HG03045 (cell line): ENCODE measurements at regions not wholly inside any gene's neighbourhood (a gene's known extent, or its start where the extent isn't known, plus 50 kb on each side); places are given as distances from the start of the nearest gene placed in this dataset.
"Not testable (repeated sequence)": the region's sequence is repeated elsewhere in the genome, so short reads cannot be mapped to it uniquely, and the experiment has no call there.

Experiments
- ATAC-seq: cut with Tn5 transposase; IDR thresholded peaks from one replicate; pipeline ENCODE4 v1.9.1; 2021; ENCODE audit warnings: mild to moderate bottlenecking, moderate library complexity; ENCODE audit not compliant: unreplicated experiment

DNA sequence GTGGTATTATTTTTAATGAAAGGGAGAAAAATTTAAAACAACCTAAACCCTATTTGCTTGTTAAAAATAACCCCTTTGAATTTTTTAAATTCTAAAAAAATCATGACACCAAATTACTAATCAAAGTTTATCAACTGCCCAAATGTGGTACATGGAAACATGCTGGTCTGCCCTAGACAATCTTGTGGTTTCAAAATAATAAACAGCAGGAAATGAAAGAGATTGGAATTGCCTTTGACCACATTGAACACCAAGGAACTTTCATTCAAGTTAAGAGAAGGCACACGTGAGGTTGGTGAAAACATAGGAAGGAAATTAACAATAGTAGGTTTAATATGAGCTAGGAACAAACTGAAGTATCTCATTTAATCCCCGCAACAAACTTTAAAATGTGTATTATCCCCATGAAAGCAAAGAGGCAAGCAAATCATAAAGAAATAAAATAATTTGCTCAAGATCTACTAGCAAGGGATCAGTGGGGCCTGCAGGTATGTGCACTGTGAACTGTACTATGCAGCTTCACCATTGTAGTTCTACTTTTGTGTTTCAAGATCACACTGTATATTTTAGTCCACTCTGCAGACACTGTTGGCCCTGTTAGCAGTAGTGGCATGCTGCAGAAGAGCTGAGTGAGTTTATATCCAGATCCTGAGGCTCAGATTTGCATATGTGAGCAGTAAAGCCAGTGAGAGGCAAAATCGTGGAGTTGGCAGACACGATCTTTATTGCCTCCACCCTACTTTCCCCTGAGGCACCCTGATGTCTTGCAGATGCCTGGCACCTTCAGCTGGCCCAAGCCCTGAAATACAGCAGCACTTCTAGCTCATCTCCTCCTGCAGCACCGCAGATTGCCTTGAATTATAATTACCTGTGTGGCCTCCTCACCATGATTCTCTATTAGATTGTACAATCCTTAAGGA lies 157.8 kb upstream of the TENT5A start:
- no peak for ATAC-seq

GRCh38 chr6:81909162-81909561 lies 156.7 kb upstream of the TENT5A start:
- no peak for ATAC-seq

DNA sequence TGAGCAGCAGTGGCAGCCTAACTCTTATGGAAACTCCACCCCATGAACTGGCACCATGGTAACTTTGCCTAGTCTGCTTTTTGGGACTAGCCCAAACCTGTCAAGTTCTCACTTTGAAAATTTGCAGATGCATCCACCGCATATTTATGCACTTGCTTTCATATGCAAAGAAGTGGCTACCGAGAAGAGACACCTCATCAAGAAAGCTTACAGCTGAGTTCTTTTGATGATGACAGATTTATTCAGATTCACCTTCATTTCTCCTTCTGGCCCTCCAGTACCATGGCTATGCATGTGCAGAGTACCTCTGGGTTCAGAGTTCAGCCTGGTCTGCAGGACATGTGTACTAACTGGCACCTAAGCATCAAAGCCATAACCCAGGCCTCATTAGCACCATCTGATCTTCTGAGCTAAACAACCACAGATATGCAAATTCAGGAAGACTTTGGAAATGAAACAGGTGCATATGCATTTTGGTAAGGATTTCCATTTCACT lies 154.3 kb upstream of the TENT5A start:
- peak; percentile 62 for ATAC-seq

- ATAC-seq: no peak
Measured at GRCh38 chr6:81906041-81906440, 153.6 kb upstream of the TENT5A start.

- ATAC-seq: no peak
Measured at GRCh38 chr6:81901551-81901966, 149.1 kb upstream of the TENT5A start.

DNA sequence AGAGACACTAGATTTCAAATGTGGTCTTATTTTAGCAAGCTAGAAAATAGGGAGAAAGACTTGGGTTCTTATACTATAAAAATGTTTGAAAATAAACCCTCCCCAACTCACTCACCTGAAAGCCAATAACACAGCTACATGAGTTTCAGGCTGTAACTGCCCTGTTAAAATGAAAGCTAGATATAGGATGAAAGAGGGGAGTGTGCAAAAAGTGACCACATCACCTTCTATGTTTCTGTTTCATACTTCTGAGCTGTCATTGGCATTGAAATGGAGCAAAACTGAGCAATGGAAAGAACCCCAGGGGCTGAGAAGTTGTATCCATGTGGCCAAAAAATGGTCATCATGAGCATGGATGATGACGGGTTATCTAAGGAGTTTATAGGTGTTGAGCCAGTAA lies 148.1 kb upstream of the TENT5A start:
- ATAC-seq: peak; percentile 86

- ATAC-seq: no peak
Measured at GRCh38 chr6:81897793-81898192, 145.3 kb upstream of the TENT5A start.

DNA sequence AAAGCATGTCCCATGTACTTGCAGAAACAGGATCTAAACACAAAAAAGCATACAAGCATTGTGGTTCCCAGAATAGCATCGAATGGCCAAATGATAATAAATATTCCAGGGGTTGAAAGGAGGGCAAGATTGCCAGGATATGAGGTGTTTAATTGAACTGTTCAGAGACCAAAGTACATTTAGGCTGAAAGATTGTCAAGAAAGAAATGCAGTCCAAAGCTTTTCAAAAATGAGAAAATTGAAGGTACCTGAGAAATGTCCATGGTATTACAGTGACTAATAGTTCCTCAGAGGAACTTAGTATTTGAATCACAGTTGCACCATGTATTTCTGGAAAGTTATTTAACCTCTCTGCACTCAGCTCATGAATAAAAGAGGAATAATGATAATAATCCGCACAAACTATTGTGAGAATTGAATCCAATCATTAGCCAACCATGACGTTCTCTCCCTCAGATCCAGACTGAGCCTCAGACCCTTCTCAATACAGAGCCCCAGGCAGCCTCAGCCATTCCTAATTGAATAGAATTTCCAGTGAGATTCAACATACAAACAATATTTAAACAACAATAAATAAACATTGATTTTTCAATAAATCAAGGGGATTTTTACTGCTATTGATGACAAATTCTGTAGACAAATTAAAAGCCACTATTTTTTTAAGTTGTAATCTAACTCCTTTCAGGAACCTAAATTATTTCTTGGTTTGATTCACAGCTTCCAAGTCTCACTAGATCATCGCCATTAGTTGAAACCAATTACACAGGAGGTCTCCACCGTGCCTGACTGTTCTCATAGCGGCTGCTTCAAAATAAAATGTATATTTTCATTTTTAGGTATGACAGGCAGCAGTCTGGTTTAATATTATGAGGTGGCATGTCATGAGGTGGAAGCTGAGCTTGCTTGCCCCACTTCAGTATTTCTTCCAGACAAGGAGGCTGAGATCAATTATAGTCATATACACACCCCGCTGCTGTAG lies 144.3 kb upstream of the TENT5A start:
- ATAC-seq: no peak

- no peak for ATAC-seq
Measured at GRCh38 chr6:81895511-81896185, 143.2 kb upstream of the TENT5A start.

GRCh38 chr6:81894788-81895271 lies 142.3 kb upstream of the TENT5A start:
- no peak for ATAC-seq

GRCh38 chr6:81894306-81894705 lies 141.8 kb upstream of the TENT5A start:
- no peak for ATAC-seq

GRCh38 chr6:81892891-81893290 lies 140.4 kb upstream of the TENT5A start:
- no peak for ATAC-seq

DNA sequence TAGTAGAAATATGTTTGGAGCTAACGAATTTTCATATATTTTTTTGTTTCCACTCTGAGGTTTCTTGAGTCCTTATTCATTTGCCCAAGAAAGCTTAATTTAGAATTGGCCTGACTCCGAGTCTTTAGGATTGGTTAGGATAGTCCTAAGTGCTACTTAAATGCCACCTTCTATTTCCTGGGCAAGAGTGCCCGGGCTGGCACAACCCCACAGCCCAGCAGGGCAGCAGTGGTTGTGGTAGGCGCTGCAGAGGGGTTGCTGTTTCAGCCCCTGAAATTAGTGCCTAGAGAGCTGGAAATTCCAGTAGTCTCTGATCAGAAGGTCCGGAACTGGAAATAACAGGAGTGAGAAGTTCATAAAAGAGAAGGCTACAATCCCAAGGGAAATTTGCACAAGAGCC lies 139.4 kb upstream of the TENT5A start:
- no peak for ATAC-seq

DNA sequence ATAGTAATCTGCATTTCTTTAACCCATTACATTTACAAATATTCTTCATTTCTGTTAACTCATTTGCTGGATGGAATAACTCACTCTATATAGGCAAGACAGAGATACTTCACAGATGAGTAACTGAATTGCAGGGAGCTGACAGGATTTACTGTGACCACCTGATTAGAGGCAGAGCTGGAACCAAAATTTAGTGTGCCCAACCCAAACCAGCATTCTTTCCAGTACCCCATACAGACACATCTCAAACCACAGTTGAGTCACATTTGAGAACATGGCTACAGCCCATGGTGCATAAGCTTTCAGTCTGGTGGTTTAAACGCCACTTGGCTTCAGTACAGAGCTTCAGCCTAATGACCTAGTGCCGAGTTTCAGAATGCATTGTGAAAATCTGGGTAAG lies 138.4 kb upstream of the TENT5A start:
- no peak for ATAC-seq

DNA sequence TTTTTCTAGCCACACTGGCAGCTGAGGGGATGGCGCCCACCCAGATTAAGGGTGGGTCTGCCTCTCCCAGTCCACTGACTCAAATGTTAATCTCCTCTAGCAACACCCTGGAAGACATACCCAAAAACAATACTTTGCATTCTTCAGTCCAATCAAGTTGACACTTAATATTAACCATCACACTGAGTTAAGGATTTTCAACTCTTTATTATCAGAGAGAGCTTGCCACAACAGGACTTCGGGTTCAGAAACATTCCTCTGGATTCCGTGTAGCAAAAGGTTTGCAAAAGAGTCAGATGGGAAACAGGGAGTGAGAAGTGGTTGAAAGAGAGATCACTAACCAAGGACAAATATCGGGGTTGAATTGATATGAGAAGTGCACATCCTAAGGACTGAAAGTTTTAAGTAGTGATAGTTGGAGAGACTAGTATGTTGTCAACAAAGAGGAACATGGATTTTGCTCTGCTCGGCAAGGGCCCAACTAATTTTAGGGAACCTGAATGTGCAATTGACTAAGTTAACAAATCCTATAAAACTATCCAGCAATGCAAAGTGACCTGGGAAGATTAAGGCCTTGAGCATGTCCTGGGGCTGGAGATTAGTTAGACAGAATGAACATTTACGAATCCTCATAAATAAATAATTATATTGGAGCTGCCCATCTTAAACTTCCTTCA lies 137.0 kb upstream of the TENT5A start:
- ATAC-seq: no peak

DNA sequence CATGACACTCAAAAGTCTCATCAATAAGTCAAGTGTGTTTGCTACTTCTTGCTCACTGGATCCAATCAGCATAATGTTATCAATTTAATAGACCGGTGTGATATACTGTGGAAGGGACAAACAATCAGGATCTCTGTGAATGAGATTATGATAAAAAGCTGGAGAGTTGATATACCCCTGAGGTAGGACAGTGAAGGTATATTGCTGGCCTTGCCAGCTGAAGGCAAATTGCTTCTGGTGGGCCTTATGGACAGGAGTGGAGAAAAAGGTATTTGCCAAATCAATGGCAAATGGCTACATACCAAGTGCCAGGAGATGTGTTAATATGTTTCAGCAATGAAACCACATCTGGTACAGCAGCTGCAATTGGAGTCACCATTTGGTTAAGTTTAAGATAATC lies 134.4 kb upstream of the TENT5A start:
- ATAC-seq: not testable (repeated sequence)

- ATAC-seq: no peak
Measured at GRCh38 chr6:81886157-81886556, 133.7 kb upstream of the TENT5A start.

DNA sequence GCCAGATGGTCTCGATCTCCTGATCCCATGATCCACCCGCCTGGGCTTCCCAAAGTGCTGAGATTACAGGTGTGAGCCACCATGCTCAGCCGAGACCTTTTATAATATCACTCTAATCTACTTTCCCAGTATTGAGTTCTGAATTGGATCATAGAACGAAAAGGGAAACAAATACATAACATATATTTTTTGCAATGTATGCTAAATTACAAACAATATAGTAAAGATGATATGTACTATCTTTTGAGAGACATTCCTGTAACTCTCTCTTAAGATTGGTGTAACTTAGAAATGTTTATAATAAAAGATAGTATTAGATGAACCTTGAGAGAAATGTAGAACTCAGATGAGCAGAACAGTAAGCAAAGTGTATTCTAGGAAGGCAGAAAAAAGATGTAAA lies 129.2 kb upstream of the TENT5A start:
- no peak for ATAC-seq

DNA sequence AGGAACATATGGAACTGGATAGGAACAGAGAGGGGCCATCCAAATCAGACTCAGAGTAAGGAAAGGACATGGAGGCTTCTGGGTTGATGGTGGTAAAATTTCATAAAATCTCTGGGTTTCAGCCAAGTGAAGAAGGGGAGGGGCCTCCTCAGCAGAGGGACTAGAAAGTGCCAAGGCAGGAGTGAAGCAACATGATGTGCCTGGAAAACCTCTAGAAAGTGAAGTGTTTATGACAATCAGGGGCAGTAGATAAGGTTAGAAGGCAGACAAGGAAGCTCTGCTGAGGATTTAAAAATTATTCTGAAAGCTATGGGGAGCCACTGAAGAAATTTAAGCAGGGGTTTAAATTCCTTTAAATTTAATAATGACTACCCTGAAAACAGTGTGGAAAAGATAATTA lies 126.0 kb upstream of the TENT5A start:
- ATAC-seq: no peak

GRCh38 chr6:81876971-81877370 lies 124.5 kb upstream of the TENT5A start:
- ATAC-seq: no peak
